K562 (cell line): ENCODE measurements at regions not wholly inside any gene's neighbourhood (a gene's known extent, or its start where the extent isn't known, plus 50 kb on each side); places are given as distances from the start of the nearest gene placed in this dataset.

Experiments
- CHAMP1 ChIP-seq: fragments of 450-650 bp; IDR thresholded peaks from 2 replicates; pipeline ENCODE4 v1.6.1; 2016; ENCODE audit warnings: mild to moderate bottlenecking
- CTCF ChIP-seq, 3 experiments: IDR thresholded peaks in 2 of 3; conservative IDR thresholded peaks in 1 of 3; 2 replicates each; pipeline ENCODE4 v1.5.1; 2011 to 2012; ENCODE audit warnings: low read length in 3 of 3, mild to moderate bottlenecking in 3 of 3, control low read depth in 2 of 3, improper control_type of control experiment in 1 of 3, inconsistent platforms in 1 of 3, low read depth in 1 of 3, mixed read lengths in 1 of 3, moderate library complexity in 1 of 3; ENCODE audit not compliant: insufficient read depth in 2 of 3
- ILK ChIP-seq: fragments of 450-650 bp; IDR thresholded peaks from 2 replicates; pipeline ENCODE4 v1.6.1; 2016; ENCODE audit warnings: missing genetic modification characterization, low read depth, mild to moderate bottlenecking, missing compliant biosample characterization, moderate library complexity, borderline replicate concordance
- MEF2A ChIP-seq: IDR thresholded peaks from 2 replicates; pipeline ENCODE4 v1.6.1; 2011; ENCODE audit warnings: low read depth, mild to moderate bottlenecking, low read length, moderate library complexity; ENCODE audit not compliant: control insufficient read depth
- RAD21 ChIP-seq, 2 experiments: fragments of 250-450 bp in 1 of 2; fragments of 450-650 bp in 1 of 2; sonication (Bioruptor Pico) in 1 of 2; formaldehyde crosslinking in 1 of 2; IDR thresholded peaks in 1 of 2; conservative IDR thresholded peaks in 1 of 2; 2 replicates each; pipeline versions ENCODE4 v1.4.0 to v1.8.0; 2020 to 2022; ENCODE audit warnings: mild to moderate bottlenecking in 2 of 2, moderate library complexity in 1 of 2
- TEAD1 ChIP-seq, 2 experiments: fragments of 450-650 bp in 1 of 2; sonication (generic) in 1 of 2; formaldehyde crosslinking; IDR thresholded peaks; 2 replicates each; pipeline versions ENCODE4 v1.4.0 to v1.8.0; 2020 to 2022; ENCODE audit warnings: mild to moderate bottlenecking in 2 of 2, missing genetic modification reagents in 1 of 2
- ZEB2 ChIP-seq: fragments of 450-650 bp; IDR thresholded peaks from 2 replicates; pipeline ENCODE4 v1.6.1; 2016

GRCh38 chr6:137271245-137272183 is 52.3 kb upstream of the IFNGR1 start (continued):
- TF ChIP-seq RAD21 (CRISPR knock-in tag; conservative IDR thresholded peaks at IDR 0.05 in 1 of 2, IDR thresholded peaks at IDR 0.05 in 1 of 2) (peak; percentile 98 to 100), CHAMP1 (no peak), ZEB2 (no peak), CTCF (IDR thresholded peaks at IDR 0.05 in 2 of 3, conservative IDR thresholded peaks at IDR 0.05 in 1 of 3; ENCODE audit: insufficient read depth in 2 of 3, low read depth in 1 of 3, low read length in 3 of 3) (peak; percentile 74 to 93 (median 79); a peak in 5 of 6 replicates), TEAD1 (CRISPR knock-in tag; IDR thresholded peaks at IDR 0.05) (0 out of 4 replicates have a peak, but pooled peaks of 1 of the 2 experiments have one; percentile 12), ILK (no peak), MEF2A (peak; percentile 77)
